Neuronal stem cell (in vitro differentiated cells): ENCODE measurements at regions not wholly inside any gene's neighbourhood (a gene's known extent, or its start where the extent isn't known, plus 50 kb on each side); places are given as distances from the start of the nearest gene placed in this dataset.

Experiments used
- DNase-seq: peaks from one replicate; pipeline ENCODE4 v3.0.0-alpha.2; 2013; ENCODE audit warnings: low spot score
- H2AFZ ChIP-seq: one replicate; pipeline ENCODE4 v1.6.1; 2013; ENCODE audit warnings: mild to moderate bottlenecking, low read length, inconsistent platforms
- H2AK5ac ChIP-seq: 2 replicates; pipeline ENCODE4 v1.6.1; 2013; ENCODE audit warnings: low read depth, mild to moderate bottlenecking, inconsistent platforms, low read length, moderate library complexity, mixed read lengths
- H2BK120ac ChIP-seq: 2 replicates; pipeline ENCODE4 v1.6.1; 2013; ENCODE audit warnings: low read depth, mild to moderate bottlenecking, inconsistent platforms, low read length, moderate library complexity, mixed read lengths
- H2BK12ac ChIP-seq: one replicate; pipeline ENCODE4 v1.6.1; 2013; ENCODE audit warnings: low read length, inconsistent platforms
- H2BK15ac ChIP-seq: 2 replicates; pipeline ENCODE4 v1.6.1; 2013; ENCODE audit warnings: mild to moderate bottlenecking, low read length, inconsistent platforms, mixed read lengths
- H2BK5ac ChIP-seq: one replicate; pipeline ENCODE4 v1.6.1; 2013; ENCODE audit warnings: inconsistent platforms, mild to moderate bottlenecking, low read length, moderate library complexity
- H3K14ac ChIP-seq: one replicate; pipeline ENCODE4 v1.6.1; 2013; ENCODE audit warnings: low read length, inconsistent platforms
- H3K18ac ChIP-seq: 2 replicates; pipeline ENCODE4 v1.6.1; 2013; ENCODE audit warnings: low read length, inconsistent platforms
- H3K23ac ChIP-seq: 2 replicates; pipeline ENCODE4 v1.6.1; 2013; ENCODE audit warnings: low read depth, mild to moderate bottlenecking, mixed read lengths, low read length, inconsistent platforms; ENCODE audit not compliant: poor library complexity
- H3K27ac ChIP-seq: replicated peaks from 3 replicates; pipeline ENCODE4 v1.5.1; 2013; ENCODE audit warnings: low read length, inconsistent platforms
- H3K27me3 ChIP-seq, 3 experiments: 2 replicates each; pipeline ENCODE4 v1.6.1; 2013; ENCODE audit warnings: low read length in 3 of 3, mild to moderate bottlenecking in 2 of 3, inconsistent platforms in 1 of 3, low read depth in 1 of 3, mixed read lengths in 1 of 3, moderate library complexity in 1 of 3; ENCODE audit not compliant: control insufficient read depth in 3 of 3, insufficient read depth in 3 of 3
- H3K36me3 ChIP-seq, 2 donors: replicated peaks in 1 of 2; 2 replicates each; pipeline ENCODE4 v1.6.1; 2013; ENCODE audit warnings: low read length in 2 of 2; ENCODE audit not compliant: control insufficient read depth in 2 of 2, insufficient read depth in 2 of 2
- H3K4ac ChIP-seq: 2 replicates; pipeline ENCODE4 v1.6.1; 2013; ENCODE audit warnings: inconsistent platforms, mild to moderate bottlenecking, low read length, moderate library complexity
- H3K4me1 ChIP-seq, 2 donors: 1 replicate in 1 of 2; 2 replicates in 1 of 2; pipeline ENCODE4 v1.6.1; 2013; ENCODE audit warnings: low read length in 2 of 2, low read depth in 1 of 2; ENCODE audit not compliant: control insufficient read depth in 2 of 2, insufficient read depth in 1 of 2
- H3K4me2 ChIP-seq: one replicate; pipeline ENCODE4 v1.6.1; 2013; ENCODE audit warnings: mild to moderate bottlenecking, low read length, inconsistent platforms; ENCODE audit not compliant: insufficient read depth, poor library complexity, severe bottlenecking
- H3K4me3 ChIP-seq, 2 donors: 2 replicates each; pipeline ENCODE4 v1.5.1; 2013; ENCODE audit warnings: low read length in 2 of 2, mild to moderate bottlenecking in 2 of 2, inconsistent platforms in 1 of 2, moderate library complexity in 1 of 2
- H3K79me1 ChIP-seq: one replicate; pipeline ENCODE4 v1.6.1; 2013; ENCODE audit warnings: low read depth, mild to moderate bottlenecking, inconsistent platforms, low read length, moderate library complexity
- H3K9ac ChIP-seq: one replicate; pipeline ENCODE4 v1.6.1; 2013; ENCODE audit warnings: mild to moderate bottlenecking, low read depth, low read length, inconsistent platforms; ENCODE audit not compliant: poor library complexity
- H3K9me3 ChIP-seq, 2 donors: replicated peaks in 1 of 2; 2 replicates each; pipeline versions ENCODE3 to v1.6.1; 2013; ENCODE audit warnings: low read length in 2 of 2, mild to moderate bottlenecking in 2 of 2, inconsistent platforms in 1 of 2, low read depth in 1 of 2, mixed read lengths in 1 of 2, moderate library complexity in 1 of 2; ENCODE audit not compliant: control insufficient read depth in 2 of 2, insufficient read depth in 1 of 2
- H4K8ac ChIP-seq: one replicate; pipeline ENCODE4 v1.6.1; 2013; ENCODE audit warnings: low read depth, mild to moderate bottlenecking, inconsistent platforms, low read length, moderate library complexity
- H4K91ac ChIP-seq: one replicate; pipeline ENCODE4 v1.6.1; 2013; ENCODE audit warnings: low read length, low read depth, mild to moderate bottlenecking, inconsistent platforms; ENCODE audit not compliant: poor library complexity
- WGBS, 2 donors: extraction: QIAGEN DNeasy Blood & Tissue Kit; methylation state at CpG; one replicate each; pipeline ENCODE4 v1.1.7; 2013; ENCODE audit warnings: missing lambda C conversion rate in 2 of 2, mixed read lengths in 1 of 2; ENCODE audit not compliant: insufficient read length in 2 of 2, insufficient replicate concordance in 1 of 2; ENCODE audit errors: extremely low coverage in 2 of 2; 5-methylcytosine and 5-hydroxymethylcytosine counted together

GRCh38 chr2:239674981-239675825, 274.4 kb upstream of the HDAC4 start:
- peak overlapping the region; percentile 23 for H2BK15ac ChIP-seq
- H3K27ac ChIP-seq, result no peak overlapping the region
- no CpG with 5 or more reads among the region's 17 CpGs for WGBS, 2 donors
- peak overlapping the region; percentile 24 for H3K4ac ChIP-seq
- peak overlapping the region; percentile 44 for H2BK120ac ChIP-seq
- peak overlapping the region; percentile 54 for H4K8ac ChIP-seq
- no peaks in the 10 kb centered on the region for H3K4me1 ChIP-seq
- H3K4me3 ChIP-seq, result no peak overlapping the region
- no peaks in the 10 kb centered on the region for H3K9me3 ChIP-seq
- no peak overlapping the region for H2AFZ ChIP-seq
- no peak overlapping the region for H4K91ac ChIP-seq
- DNase-seq, result no peak
- peak overlapping the region; percentile 46 for H3K23ac ChIP-seq
- H2BK5ac ChIP-seq, result peak overlapping the region; percentile 14
- H2AK5ac ChIP-seq, result peak overlapping the region; percentile 80
- no peaks in the 10 kb centered on the region for H3K36me3 ChIP-seq
- peak overlapping the region; percentile 58 for H3K14ac ChIP-seq
- peak overlapping the region; percentile 79 for H3K18ac ChIP-seq
- H3K27me3 ChIP-seq, result peaks cover 0 to under 1% (median 0%) of the 10 kb centered on the region in 3 experiments
- no peak overlapping the region for H3K4me2 ChIP-seq
- H3K79me1 ChIP-seq, result peaks cover 1% of the 10 kb centered on the region
- peak overlapping the region; percentile 36 for H3K9ac ChIP-seq
- H2BK12ac ChIP-seq, result peak overlapping the region; percentile 48

- Histone ChIP-seq H3K9me3 (no peaks in the 10 kb centered on the region), H3K4me3 (no peak overlapping the region), H4K91ac (no peak overlapping the region), H3K9ac (no peak overlapping the region), H3K4me2 (no peak overlapping the region), H2BK120ac (peak overlapping the region; percentile 44), H3K23ac (no peak overlapping the region), H2AFZ (no peak overlapping the region), H3K18ac (peak overlapping the region; percentile 39), H3K4ac (no peak overlapping the region), H2BK15ac (peak overlapping the region; percentile 23), H3K27me3 (peaks cover 0 to 6% (median 0%) of the 10 kb centered on the region in 3 experiments), H2BK5ac (peak overlapping the region; percentile 14), H3K14ac (peak overlapping the region; percentile 31), H4K8ac (peak overlapping the region; percentile 25), H2AK5ac (peak overlapping the region; percentile 69), H3K27ac (no peak overlapping the region), H3K4me1 (no peaks in the 10 kb centered on the region), H3K36me3 (no peaks in the 10 kb centered on the region), H2BK12ac (no peak overlapping the region), H3K79me1 (peaks cover 1% of the 10 kb centered on the region)
- no CpG with 5 or more reads among the region's 17 CpGs for WGBS, 2 donors
- DNase-seq, result no peak
Observed at GRCh38 chr2:239674101-239674980, 273.5 kb upstream of the HDAC4 start.

GRCh38 chr2:239673641-239674040, 272.8 kb upstream of the HDAC4 start:
- Histone ChIP-seq H3K18ac (no peak overlapping the region), H3K4ac (no peak overlapping the region), H2AFZ (no peak overlapping the region), H4K8ac (no peak overlapping the region), H2BK120ac (no peak overlapping the region), H2BK15ac (no peak overlapping the region), H3K4me3 (no peak overlapping the region), H3K4me1 (no peaks in the 10 kb centered on the region), H3K23ac (no peak overlapping the region), H3K27ac (no peak overlapping the region), H3K36me3 (no peaks in the 10 kb centered on the region), H3K9ac (no peak overlapping the region), H3K14ac (no peak overlapping the region), H3K79me1 (peaks cover 1% of the 10 kb centered on the region), H3K27me3 (peaks cover 0 to 6% (median 0%) of the 10 kb centered on the region in 3 experiments), H4K91ac (no peak overlapping the region), H2BK12ac (no peak overlapping the region), H3K4me2 (no peak overlapping the region), H2BK5ac (no peak overlapping the region), H3K9me3 (no peaks in the 10 kb centered on the region), H2AK5ac (no peak overlapping the region)
- WGBS, 2 donors, result no CpG with 5 or more reads among the region's 10 CpGs
- DNase-seq, result no peak
